Left lung (tissue), 4 donors: ENCODE measurements at regions not wholly inside any gene's neighbourhood (a gene's known extent, or its start where the extent isn't known, plus 50 kb on each side); places are given as distances from the start of the nearest gene placed in this dataset.

Source experiments
- ATAC-seq: fragments of 200-7000 bp; cut with Tn5 transposase; one replicate; pipeline ENCODE4 v1.9.1; 2020; ENCODE audit warnings: moderate library complexity
- DNase-seq, 4 donors: peaks; one replicate each; pipeline ENCODE4 v3.0.0-alpha.2; 2013 to 2020
- H3K27ac ChIP-seq, 2 donors: fragments of 200-600 bp; sonication (generic) in 1 of 2; one replicate each; pipeline versions ENCODE4 v1.5.0 to v1.8.0; 2020 to 2021
- H3K27me3 ChIP-seq, 2 donors: fragments of 200-600 bp; sonication (generic) in 1 of 2; one replicate each; pipeline versions ENCODE4 v1.5.0 to v1.8.0; 2020 to 2021
- H3K36me3 ChIP-seq, 2 donors: fragments of 200-600 bp; sonication (generic) in 1 of 2; one replicate each; pipeline versions ENCODE4 v1.5.0 to v1.8.0; 2020 to 2021
- H3K4me1 ChIP-seq, 2 donors: fragments of 200-600 bp; one replicate each; pipeline ENCODE4 v1.8.0; 2021
- H3K4me3 ChIP-seq, 2 donors: fragments of 200-600 bp; sonication (generic) in 1 of 2; one replicate each; pipeline versions ENCODE4 v1.5.0 to v1.8.0; 2020 to 2021; ENCODE audit warnings: mild to moderate bottlenecking in 1 of 2
- H3K9me3 ChIP-seq, 2 donors: fragments of 200-600 bp; sonication (generic) in 1 of 2; one replicate each; pipeline versions ENCODE4 v1.5.0 to v1.8.0; 2020 to 2021
- intact Hi-C, 2 donors: fragments of 100-400 bp; cut with DNase I; formaldehyde crosslinking; loops; one replicate each; pipeline versions ENCODE4 v1.11.2 to v1.14.2; 2022
- TF ChIP-seq, protein P1 (sequence below), 2 donors: fragments of 200-600 bp; sonication (generic) in 1 of 2; IDR thresholded peaks; one replicate each; pipeline versions ENCODE4 v1.5.0 to v1.8.0; 2021; ENCODE audit warnings: antibody characterized with exemption in 2 of 2
- donor health status: DM: no; HTN: yes; CAD: no.
- donor health status: DM: no; HTN: no; CAD: no.

DNA sequence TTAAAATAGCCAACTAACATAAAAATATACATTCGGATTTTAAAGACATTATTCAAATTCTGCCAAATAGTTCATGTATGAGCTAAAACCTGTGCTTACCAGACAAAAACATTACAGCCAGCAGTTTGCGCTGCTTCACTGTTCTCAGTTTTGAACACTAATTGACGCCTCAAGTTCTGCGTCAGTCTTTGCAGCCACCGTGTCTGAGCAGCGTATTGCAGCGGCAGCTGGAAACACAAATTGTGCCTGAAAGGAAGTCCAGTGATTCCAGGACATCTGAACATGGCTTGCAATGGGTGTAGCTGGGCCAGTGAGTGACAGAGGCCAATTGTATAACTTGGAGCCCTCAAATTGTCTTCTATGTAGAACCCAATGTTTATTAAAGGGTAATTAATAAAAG, 267.6 kb downstream of the TFCP2L1 start:
- TF ChIP-seq, protein P1, sequence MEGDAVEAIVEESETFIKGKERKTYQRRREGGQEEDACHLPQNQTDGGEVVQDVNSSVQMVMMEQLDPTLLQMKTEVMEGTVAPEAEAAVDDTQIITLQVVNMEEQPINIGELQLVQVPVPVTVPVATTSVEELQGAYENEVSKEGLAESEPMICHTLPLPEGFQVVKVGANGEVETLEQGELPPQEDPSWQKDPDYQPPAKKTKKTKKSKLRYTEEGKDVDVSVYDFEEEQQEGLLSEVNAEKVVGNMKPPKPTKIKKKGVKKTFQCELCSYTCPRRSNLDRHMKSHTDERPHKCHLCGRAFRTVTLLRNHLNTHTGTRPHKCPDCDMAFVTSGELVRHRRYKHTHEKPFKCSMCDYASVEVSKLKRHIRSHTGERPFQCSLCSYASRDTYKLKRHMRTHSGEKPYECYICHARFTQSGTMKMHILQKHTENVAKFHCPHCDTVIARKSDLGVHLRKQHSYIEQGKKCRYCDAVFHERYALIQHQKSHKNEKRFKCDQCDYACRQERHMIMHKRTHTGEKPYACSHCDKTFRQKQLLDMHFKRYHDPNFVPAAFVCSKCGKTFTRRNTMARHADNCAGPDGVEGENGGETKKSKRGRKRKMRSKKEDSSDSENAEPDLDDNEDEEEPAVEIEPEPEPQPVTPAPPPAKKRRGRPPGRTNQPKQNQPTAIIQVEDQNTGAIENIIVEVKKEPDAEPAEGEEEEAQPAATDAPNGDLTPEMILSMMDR (IDR thresholded peaks at IDR 0.05): no peak
- ATAC-seq (no peak), DNase-seq (no peak)
- H3K27ac ChIP-seq: no peak overlapping the region
- H3K27me3 ChIP-seq: peaks cover 0 to 31% of the 10 kb centered on the region in 2 donors
- peaks cover 0 to 7% of the 10 kb centered on the region in 2 donors for H3K4me1 ChIP-seq
- H3K4me3 ChIP-seq: no peak overlapping the region
- intact Hi-C loops: no loop called here
- H3K36me3 ChIP-seq: no peaks in the 10 kb centered on the region
- H3K9me3 ChIP-seq: no peaks in the 10 kb centered on the region

DNA sequence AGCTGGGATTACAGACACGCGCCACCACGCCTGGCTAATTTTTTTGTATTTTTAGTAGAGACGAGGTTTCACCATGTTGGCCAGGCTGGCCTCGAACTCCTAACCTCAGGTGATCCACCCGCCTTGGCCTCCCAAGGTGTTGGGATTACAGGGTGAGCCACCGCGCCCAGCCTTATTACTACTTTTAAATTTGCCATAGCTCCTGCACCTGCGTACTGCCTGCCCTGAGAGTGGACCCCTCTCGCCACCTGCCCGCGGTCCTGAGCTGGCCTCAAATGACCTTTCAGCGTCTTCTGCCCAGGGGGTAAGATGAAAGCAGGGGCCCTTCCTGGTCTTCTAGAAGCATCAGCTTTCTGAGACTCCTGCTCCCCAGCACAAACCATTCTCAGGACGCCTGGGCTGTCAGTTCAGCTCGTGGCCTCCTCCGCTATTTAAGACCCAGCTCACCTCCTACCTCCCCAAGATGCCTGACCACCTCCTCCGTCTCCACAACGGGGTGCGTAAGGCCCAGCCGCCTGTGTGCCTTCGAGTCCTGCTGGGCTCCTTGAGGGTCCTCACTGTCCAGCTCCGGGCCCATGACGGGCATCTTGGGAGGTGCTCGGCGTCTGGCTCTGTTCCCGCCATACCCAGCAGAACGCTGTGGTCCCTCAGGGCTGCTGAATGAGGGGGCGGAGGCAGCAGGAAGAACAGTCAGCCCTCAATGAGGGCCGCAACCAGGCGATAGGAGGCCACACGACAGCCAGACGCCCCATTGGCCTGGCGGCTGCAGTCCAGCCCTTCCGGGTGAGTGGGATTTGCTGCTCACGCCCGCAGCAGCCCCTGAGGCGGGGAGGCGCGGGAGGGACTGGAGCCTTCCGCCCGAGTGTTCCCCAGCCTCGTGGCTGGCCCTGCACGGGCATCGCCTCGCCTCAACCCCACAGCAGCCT, 266.6 kb downstream of the TFCP2L1 start:
- H3K4me3 ChIP-seq: no peak overlapping the region
- peaks cover 0 to 7% of the 10 kb centered on the region in 2 donors for H3K4me1 ChIP-seq
- peak; percentile 84 for ATAC-seq
- H3K36me3 ChIP-seq: no peaks in the 10 kb centered on the region
- H3K27me3 ChIP-seq: peaks cover 0 to 31% of the 10 kb centered on the region in 2 donors
- peak in 3 of 4 donors; percentile 40 to 87 (median 56) for DNase-seq
- H3K27ac ChIP-seq: no peak overlapping the region
- H3K9me3 ChIP-seq: no peaks in the 10 kb centered on the region
- TF ChIP-seq, protein P1 (IDR thresholded peaks at IDR 0.05): no peak
- intact Hi-C loops: no loop called here

DNA sequence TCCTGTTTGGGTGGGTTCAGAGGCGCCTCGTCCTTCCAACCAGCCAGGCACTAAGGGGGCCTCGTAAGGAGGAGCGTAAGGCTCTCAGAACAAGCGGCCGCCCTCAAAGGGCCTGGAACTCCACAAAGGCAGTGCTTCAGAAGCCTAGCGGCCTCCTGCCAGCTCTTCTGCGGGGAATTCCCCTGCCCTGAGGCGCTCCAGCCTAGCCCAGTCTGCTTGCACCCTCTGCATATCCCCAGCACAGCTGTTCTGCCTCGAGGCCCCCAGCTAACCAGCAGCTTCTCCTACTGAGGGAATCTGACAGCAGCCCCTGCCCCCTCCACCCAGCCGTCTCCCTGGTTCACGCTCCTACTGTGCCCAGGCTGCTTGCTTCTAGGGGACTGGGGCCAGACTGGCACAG, 265.9 kb downstream of the TFCP2L1 start:
- Histone ChIP-seq H3K9me3 (no peaks in the 10 kb centered on the region), H3K4me1 (peaks cover 0 to 7% of the 10 kb centered on the region in 2 donors), H3K4me3 (no peak overlapping the region), H3K27me3 (peaks cover 0 to 31% of the 10 kb centered on the region in 2 donors), H3K27ac (no peak overlapping the region), H3K36me3 (no peaks in the 10 kb centered on the region)
- intact Hi-C loops: no loop called here
- TF ChIP-seq, protein P1 (IDR thresholded peaks at IDR 0.05): no peak
- ATAC-seq (peak; percentile 86), DNase-seq (peak in 3 of 4 donors; percentile 48 to 65 (median 56))

DNA sequence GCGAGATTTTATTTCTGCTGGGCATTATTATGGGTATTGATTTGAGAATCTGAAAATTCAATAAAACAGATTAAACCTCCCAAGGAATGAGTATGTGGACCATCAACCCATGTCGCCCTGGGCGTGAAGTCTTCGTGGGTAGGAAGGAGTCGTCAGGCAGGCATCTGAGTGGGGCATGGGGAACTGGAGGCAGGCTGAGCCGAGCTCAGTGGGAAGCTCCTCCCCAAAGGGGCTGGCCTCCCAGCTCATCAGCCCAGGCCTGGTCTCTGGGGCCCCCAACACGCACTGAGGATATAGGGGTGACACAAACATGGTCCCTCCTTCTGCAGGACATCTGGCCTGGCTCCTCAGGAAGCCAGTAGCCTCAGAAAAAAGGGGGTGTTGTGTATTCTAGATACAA, 265.2 kb downstream of the TFCP2L1 start:
- Histone ChIP-seq H3K27me3 (peaks cover 0 to 31% of the 10 kb centered on the region in 2 donors), H3K27ac (no peak overlapping the region), H3K4me3 (no peak overlapping the region), H3K4me1 (peaks cover 0 to 7% of the 10 kb centered on the region in 2 donors), H3K9me3 (no peaks in the 10 kb centered on the region), H3K36me3 (no peaks in the 10 kb centered on the region)
- intact Hi-C loops: no loop called here
- TF ChIP-seq, protein P1 (IDR thresholded peaks at IDR 0.05): no peak
- no peak for ATAC-seq
- no peak for DNase-seq

DNA sequence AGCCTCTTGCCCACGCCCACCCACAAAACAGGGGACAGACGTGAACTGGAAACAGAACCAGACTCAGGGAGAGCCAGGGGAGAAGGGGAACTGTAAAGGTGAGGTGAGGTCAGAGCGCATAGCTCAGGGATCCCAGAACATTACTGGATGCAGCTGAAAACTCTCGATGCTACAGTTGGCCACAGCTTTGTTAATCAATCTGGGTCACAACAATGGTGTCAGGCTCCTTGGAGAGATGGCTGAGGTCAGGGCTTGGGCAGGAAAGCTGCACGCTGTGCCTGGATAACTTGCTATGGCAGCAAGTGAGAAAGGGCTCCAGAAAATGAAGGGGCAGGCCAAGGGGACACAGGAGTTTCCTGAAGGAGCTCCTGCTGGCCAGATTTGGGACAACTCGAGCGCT, 263.3 kb downstream of the TFCP2L1 start:
- no peak for ATAC-seq
- intact Hi-C loops: no loop called here
- peaks cover 0 to 7% of the 10 kb centered on the region in 2 donors for H3K4me1 ChIP-seq

More for the DNA sequence above, 263.3 kb downstream of the TFCP2L1 start:
- Histone ChIP-seq H3K27me3 (peaks cover 0 to 31% of the 10 kb centered on the region in 2 donors), H3K36me3 (no peaks in the 10 kb centered on the region), H3K9me3 (no peaks in the 10 kb centered on the region), H3K27ac (no peak overlapping the region), H3K4me3 (no peak overlapping the region)
- DNase-seq: no peak
- TF ChIP-seq, protein P1 (IDR thresholded peaks at IDR 0.05): no peak
